ENCODE measurements at regions not wholly inside any gene's neighbourhood (a gene's known extent, or its start where the extent isn't known, plus 50 kb on each side); places are given as distances from the start of the nearest gene placed in this dataset.
A peak's percentile ranks its signal among the peaks of the same experiment; 100 is the strongest.

DNA sequence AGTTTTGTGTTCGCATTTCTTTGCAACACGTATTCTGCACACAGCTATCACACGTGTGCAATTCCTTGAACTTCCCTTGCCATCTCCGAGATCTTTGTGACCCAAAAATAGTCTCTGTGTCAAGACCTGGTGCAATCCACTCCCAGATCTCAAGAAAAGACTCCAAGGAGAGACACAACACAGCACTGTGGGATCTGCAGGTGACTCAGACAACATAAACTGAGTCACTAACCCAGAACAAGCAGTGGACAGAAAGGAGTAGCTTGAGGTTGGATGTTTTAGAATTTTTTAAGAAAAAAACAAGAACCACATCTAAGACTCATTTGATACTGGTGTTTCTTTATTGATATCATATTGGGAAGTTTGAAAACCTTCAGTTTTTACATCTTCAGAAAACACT lies 396.9 kb downstream of the AGTPBP1 start:
- Mint-ChIP-seq H3K4me3 (ENCODE audit: low read depth) (no peak overlapping the region), H3K9me3 (ENCODE audit: low read depth) (no peaks in the 10 kb centered on the region), H3K27me3 (peaks cover 10% of the 10 kb centered on the region), H3K4me1 (ENCODE audit: low read depth) (no peaks in the 10 kb centered on the region), H3K36me3 (ENCODE audit: insufficient read depth) (no peaks in the 10 kb centered on the region), H3K27ac (no peak overlapping the region)
- DNase-seq (ENCODE audit: low spot score, unreplicated experiment), result no peak
- TF ChIP-seq, protein P1, sequence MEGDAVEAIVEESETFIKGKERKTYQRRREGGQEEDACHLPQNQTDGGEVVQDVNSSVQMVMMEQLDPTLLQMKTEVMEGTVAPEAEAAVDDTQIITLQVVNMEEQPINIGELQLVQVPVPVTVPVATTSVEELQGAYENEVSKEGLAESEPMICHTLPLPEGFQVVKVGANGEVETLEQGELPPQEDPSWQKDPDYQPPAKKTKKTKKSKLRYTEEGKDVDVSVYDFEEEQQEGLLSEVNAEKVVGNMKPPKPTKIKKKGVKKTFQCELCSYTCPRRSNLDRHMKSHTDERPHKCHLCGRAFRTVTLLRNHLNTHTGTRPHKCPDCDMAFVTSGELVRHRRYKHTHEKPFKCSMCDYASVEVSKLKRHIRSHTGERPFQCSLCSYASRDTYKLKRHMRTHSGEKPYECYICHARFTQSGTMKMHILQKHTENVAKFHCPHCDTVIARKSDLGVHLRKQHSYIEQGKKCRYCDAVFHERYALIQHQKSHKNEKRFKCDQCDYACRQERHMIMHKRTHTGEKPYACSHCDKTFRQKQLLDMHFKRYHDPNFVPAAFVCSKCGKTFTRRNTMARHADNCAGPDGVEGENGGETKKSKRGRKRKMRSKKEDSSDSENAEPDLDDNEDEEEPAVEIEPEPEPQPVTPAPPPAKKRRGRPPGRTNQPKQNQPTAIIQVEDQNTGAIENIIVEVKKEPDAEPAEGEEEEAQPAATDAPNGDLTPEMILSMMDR (IDR thresholded peaks at IDR 0.05; ENCODE audit: unreplicated experiment), result no peak

- DNase-seq (ENCODE audit: low spot score, unreplicated experiment), result no peak
- Mint-ChIP-seq H3K9me3 (ENCODE audit: low read depth) (no peaks in the 10 kb centered on the region), H3K36me3 (ENCODE audit: insufficient read depth) (no peaks in the 10 kb centered on the region), H3K27ac (no peak overlapping the region), H3K4me1 (ENCODE audit: low read depth) (peaks cover 2% of the 10 kb centered on the region), H3K27me3 (peaks cover 10% of the 10 kb centered on the region), H3K4me3 (ENCODE audit: low read depth) (no peak overlapping the region)
- TF ChIP-seq, protein P1 (IDR thresholded peaks at IDR 0.05; ENCODE audit: unreplicated experiment), result no peak
Measured at GRCh38 chr9:85339338-85339737, 402.4 kb downstream of the AGTPBP1 start.

DNA sequence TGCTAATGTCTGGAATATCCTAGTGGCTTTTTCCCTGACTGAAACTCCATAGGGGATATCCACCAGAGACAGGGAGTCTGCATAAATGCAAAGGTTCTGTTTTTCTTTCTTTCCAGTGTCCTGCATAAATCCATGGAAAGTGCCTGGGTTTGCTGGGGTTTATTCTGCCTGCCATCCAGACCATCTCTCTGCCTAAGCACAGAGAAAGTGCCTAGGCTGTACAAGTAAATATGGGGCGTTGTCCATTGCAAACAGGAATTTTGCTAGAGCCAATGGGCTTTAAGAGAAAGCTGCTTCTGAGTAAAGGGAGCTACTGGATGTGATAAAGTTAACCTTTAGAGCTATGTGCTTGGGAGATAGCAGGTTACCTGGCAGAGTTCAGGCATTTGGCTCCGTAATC lies 407.5 kb downstream of the AGTPBP1 start:
- Mint-ChIP-seq H3K27ac (no peak overlapping the region), H3K27me3 (peaks cover under 1% of the 10 kb centered on the region), H3K9me3 (ENCODE audit: low read depth) (no peaks in the 10 kb centered on the region), H3K36me3 (ENCODE audit: insufficient read depth) (no peaks in the 10 kb centered on the region), H3K4me1 (ENCODE audit: low read depth) (peaks cover 12% of the 10 kb centered on the region), H3K4me3 (ENCODE audit: low read depth) (no peak overlapping the region)
- TF ChIP-seq, protein P1 (IDR thresholded peaks at IDR 0.05; ENCODE audit: unreplicated experiment), result no peak
- no peak for DNase-seq (ENCODE audit: low spot score, unreplicated experiment)

DNA sequence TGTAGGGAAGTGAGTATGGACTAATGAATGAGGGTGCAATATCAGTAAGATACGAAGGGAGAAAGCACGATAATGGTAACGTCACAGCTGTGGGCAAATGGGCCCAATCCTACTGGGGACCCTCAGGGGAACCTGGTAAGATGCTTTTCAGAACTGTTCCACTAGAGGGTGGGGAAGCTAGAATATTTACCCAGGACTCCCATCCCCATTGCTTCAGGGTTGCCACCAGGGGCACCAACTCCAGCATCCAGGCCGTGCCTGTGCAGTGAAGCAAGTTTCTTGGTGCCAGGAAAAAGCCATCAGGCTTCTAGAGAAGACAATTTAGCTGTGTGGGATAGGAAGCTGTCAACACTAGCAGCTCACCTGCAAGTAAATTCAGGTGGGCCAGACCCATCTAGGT lies 409.3 kb downstream of the AGTPBP1 start:
- Mint-ChIP-seq H3K27me3 (no peaks in the 10 kb centered on the region), H3K4me3 (ENCODE audit: low read depth) (no peak overlapping the region), H3K9me3 (ENCODE audit: low read depth) (no peaks in the 10 kb centered on the region), H3K4me1 (ENCODE audit: low read depth) (peaks cover 12% of the 10 kb centered on the region), H3K36me3 (ENCODE audit: insufficient read depth) (no peaks in the 10 kb centered on the region), H3K27ac (no peak overlapping the region)
- TF ChIP-seq, protein P1 (IDR thresholded peaks at IDR 0.05; ENCODE audit: unreplicated experiment), result peak; percentile 51
- no peak for DNase-seq (ENCODE audit: low spot score, unreplicated experiment)

DNA sequence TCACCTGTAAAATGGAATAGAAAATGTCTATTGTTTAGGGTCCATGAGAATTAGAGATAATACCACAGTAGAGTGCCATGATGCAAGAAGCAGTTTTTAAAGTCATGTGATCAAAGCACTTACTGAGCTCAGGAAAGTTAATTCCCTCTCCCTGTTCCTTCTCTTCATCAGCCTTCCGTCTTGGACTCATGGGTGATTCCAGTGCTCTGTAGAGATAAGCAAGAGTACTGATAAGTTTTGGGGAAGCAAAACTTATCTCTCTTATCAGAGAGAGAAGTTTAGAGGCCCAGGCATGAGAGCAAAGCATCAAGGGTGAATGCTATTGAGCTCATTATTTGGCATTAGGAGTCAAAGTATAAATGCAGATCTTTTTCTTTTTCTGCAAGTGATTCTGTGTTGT lies 410.1 kb downstream of the AGTPBP1 start:
- no peak for DNase-seq (ENCODE audit: low spot score, unreplicated experiment)
- peaks cover 12% of the 10 kb centered on the region for H3K4me1 Mint-ChIP-seq (ENCODE audit: low read depth)
- no peaks in the 10 kb centered on the region for H3K36me3 Mint-ChIP-seq (ENCODE audit: insufficient read depth)
- no peaks in the 10 kb centered on the region for H3K9me3 Mint-ChIP-seq (ENCODE audit: low read depth)
- no peak overlapping the region for H3K4me3 Mint-ChIP-seq (ENCODE audit: low read depth)
- TF ChIP-seq, protein P1 (IDR thresholded peaks at IDR 0.05; ENCODE audit: unreplicated experiment), result no peak
- H3K27ac Mint-ChIP-seq, result no peak overlapping the region
- no peaks in the 10 kb centered on the region for H3K27me3 Mint-ChIP-seq
